Body of pancreas (tissue), 4 donors: ENCODE measurements at regions not wholly inside any gene's neighbourhood (a gene's known extent, or its start where the extent isn't known, plus 50 kb on each side); places are given as distances from the start of the nearest gene placed in this dataset.

Experiments
- CTCF ChIP-seq, 7 experiments: fragments of 450-650 bp in 4 of 7; fragments of 200-600 bp in 3 of 7; sonication (generic) in 3 of 7; IDR thresholded peaks; one replicate each; pipeline ENCODE4 v1.5.1; 2016 to 2019; ENCODE audit warnings: antibody characterized with exemption in 7 of 7
- POLR2A ChIP-seq, 3 donors: fragments of 450-650 bp; IDR thresholded peaks; one replicate each; pipeline ENCODE4 v1.6.1; 2016; ENCODE audit warnings: antibody characterized with exemption in 3 of 3, mild to moderate bottlenecking in 2 of 3

DNA sequence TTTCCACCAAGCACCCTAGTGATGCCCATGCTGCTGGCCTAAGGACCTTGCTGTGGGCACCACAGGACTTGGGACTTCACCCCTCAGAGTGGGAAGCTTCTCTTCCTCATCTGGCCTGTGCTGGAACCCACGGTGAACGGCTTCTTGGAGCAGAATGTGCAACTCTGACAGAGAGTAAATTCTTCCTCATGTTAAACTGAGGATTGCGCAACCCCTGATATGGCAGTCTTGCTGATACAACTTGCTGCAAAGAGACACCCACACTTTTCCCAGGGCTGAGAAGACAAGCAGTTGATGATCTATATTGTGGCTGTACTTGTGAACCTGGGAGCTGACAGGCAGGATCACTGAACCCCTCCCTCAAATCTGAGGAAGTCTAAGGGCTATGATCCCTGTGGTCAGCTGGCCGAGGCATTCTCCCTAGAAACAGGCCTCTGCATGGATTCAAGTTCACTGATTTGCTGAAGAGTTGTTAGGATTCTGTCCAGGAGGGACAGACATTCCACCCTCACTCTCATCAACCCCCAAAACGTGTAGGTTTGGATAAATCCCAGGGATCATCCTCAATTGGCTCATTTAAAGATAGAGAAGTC, 307.2 kb downstream of the MTRR start:
- TF ChIP-seq CTCF (IDR thresholded peaks at IDR 0.05) (no peak), POLR2A (IDR thresholded peaks at IDR 0.05) (no peak)
